GM19351 (cell line): ENCODE measurements at regions not wholly inside any gene's neighbourhood (a gene's known extent, or its start where the extent isn't known, plus 50 kb on each side); places are given as distances from the start of the nearest gene placed in this dataset.

Experiments
- ATAC-seq: cut with Tn5 transposase; IDR thresholded peaks from one replicate; pipeline ENCODE4 v1.9.1; 2021; ENCODE audit warnings: mild to moderate bottlenecking, moderate library complexity; ENCODE audit not compliant: unreplicated experiment

GRCh38 chr6:43985329-43985728 lies 141.9 kb downstream of the MRPL14 start:
- ATAC-seq: no peak

DNA sequence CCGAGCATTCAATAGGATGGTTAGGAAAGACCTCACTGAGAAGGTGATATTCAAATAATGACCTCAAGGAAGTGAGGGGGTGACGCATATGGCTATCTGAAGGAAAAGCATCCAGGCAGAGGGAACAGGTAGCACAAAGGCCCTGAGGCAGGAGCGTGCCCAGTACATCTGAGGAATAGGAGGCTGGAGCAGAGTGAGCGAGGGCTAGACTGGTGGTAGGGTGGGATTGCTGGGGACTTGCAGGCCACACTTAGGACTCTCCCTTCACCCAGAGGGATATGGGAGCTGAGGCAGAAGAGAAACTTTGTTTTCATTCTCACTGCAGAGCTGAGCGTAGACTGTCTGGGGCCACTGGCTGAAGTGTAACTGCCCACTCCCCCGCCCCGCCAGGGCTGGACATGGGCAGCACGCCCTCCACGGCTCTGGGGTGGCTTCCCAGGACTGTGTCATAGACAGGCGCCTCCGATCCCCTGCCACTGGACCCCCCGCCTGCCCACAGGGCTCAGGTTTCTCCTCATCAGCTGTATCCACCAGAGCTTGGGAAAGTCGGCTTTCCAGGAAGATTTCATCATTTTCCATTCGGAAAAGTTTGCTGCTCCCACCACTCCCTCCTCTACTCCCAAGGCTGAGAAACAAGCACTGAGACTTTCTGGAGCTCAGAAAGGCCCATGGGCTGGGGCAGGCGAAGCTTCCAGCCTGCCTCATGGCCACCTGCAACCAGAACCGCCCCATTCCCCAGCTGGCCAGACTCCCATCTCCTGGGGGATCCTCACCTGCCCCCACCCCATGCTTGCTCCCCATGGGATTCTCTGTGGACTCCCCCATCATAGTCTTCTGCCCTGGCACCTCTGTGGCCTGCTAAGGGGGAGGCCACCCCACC lies 142.6 kb downstream of the MRPL14 start:
- ATAC-seq: no peak

- no peak for ATAC-seq
Observed at GRCh38 chr6:43983632-43984031, 143.6 kb downstream of the MRPL14 start.

GRCh38 chr6:43983191-43983590 lies 144.1 kb downstream of the MRPL14 start:
- ATAC-seq: no peak

GRCh38 chr6:43982084-43982625 lies 145.1 kb downstream of the MRPL14 start:
- no peak for ATAC-seq

DNA sequence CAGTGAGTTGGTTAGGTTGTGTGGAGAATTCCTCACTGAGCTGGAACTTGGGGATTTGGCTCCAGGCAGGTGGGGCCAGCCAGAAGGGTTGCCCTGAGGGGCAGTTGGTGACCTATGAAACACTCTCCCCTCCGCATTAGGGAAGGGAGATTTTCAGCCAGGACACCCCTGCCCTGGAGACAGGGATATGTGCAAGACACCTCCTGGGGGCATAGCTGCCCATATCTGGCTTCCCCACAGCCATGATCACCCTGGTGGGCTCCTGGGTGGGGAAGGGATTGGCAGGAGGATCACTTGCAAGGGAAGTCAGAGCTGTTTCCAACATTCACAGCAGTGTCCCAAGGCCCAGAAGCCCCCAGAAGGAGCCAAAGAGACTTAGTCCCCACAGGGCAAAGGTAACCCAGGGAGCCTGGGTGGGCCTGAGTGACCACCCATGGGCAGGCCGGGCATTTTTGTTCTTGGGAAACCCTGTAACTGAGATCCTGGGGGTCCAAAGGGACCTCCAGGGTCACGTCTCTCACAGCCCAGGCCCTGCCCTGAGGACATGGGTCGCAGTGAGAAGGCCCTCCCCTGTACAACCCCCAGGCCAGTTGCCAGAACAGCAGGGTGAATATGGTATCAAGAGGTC lies 145.8 kb downstream of the MRPL14 start:
- ATAC-seq: no peak

GRCh38 chr6:43980004-43980795 lies 147.1 kb downstream of the MRPL14 start:
- no peak for ATAC-seq

GRCh38 chr6:43979525-43979924 lies 147.7 kb downstream of the MRPL14 start:
- no peak for ATAC-seq

- ATAC-seq: no peak
Observed at GRCh38 chr6:43978473-43979346, 148.5 kb downstream of the MRPL14 start.

GRCh38 chr6:43977404-43978111 lies 149.7 kb downstream of the MRPL14 start:
- peak; percentile 87 for ATAC-seq

DNA sequence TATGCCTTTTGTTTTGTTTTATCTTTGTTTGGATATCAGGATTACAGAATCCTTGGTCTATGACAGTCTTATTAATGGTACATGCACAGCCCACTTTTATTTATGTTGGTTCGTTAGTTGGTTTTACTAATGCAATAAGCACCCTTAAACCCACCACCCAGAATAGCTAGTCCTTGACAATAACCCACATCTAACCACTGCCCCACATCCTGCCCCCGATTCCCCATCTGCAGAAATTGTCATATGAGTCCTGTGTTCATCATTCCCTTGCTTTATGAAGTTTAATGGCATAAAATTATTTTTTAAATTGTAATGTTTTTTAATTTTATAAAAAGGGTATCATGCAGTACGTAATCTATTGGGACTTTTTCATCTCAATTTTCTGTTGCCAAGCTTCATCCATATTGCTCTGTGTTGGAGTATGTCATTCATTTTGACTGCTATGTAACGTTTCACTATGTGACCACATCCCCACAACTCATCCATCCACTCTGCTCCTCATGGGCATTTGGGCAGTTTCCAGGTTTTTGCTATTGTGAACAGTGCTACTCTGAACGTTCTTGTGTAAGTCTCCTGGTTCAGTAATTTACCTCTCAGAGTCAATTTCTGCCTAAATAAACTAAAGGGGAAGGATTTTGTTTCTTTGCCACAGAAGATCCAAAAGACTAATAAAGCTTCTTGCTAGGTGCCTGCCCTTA lies 150.4 kb downstream of the MRPL14 start:
- ATAC-seq: no peak

GRCh38 chr6:43974643-43975230 lies 152.5 kb downstream of the MRPL14 start:
- no peak for ATAC-seq

DNA sequence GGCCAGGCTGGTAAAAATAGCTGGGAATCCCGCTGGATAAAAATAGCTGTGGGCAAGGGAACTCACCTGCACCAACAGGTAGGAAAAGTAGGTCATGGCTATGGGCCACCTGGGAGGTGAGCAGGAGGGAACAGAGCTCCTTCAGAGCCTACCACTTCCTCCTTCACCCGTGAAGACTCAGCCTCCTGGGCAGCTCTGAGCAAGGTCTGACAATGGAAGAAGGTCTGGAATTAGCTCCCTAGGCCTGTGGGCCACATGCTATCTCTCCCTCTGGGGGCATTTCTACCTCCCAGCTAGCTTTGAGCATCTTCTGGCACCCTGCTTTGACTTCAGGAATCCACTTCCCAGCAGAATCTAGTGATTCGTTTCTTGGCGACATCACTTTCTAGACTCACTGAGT lies 153.9 kb downstream of the MRPL14 start:
- ATAC-seq: no peak

DNA sequence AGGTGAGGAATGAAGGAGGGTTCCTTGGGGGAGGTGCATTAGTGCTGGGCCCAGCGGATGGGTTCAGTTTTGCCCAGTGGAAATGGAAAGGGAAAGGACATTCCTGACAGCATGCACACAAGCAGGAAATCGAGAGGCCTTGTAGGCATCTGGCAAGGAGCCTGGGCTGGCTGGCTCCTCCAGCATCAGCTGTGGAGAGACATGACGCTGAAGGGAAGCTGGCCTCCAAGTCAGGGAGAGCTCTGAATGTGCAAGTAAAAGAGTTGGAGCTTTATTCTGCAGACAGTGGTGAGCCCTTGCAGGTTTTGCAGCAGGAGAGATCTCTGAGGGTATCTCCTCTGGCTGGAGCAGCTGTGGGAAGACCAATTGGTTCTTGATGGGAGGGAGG lies 154.3 kb downstream of the MRPL14 start:
- ATAC-seq: no peak

- ATAC-seq: no peak
Observed at GRCh38 chr6:43972179-43972912, 154.9 kb downstream of the MRPL14 start.

DNA sequence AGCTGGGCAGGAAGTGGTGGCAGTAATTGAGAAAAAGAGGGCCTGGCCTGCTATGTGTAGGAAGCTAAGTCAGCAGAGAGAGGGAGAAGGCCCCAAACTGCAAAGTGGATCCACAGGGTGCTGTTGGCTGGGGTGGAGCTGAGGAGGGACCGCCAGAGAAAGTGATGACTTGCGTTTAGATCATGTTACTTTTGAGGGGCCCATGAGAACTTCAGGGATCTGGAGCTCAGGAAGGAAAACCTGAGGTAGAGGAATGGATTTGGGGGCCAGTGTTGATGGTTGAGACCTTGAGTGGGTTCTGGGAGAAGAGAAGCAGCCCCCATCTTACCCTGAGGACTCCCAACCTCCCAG lies 155.5 kb downstream of the MRPL14 start:
- ATAC-seq: no peak

GRCh38 chr6:43970913-43971775 lies 156.1 kb downstream of the MRPL14 start:
- no peak for ATAC-seq
